ENCODE measurements at regions not wholly inside any gene's neighbourhood (a gene's known extent, or its start where the extent isn't known, plus 50 kb on each side); places are given as distances from the start of the nearest gene placed in this dataset.

DNA sequence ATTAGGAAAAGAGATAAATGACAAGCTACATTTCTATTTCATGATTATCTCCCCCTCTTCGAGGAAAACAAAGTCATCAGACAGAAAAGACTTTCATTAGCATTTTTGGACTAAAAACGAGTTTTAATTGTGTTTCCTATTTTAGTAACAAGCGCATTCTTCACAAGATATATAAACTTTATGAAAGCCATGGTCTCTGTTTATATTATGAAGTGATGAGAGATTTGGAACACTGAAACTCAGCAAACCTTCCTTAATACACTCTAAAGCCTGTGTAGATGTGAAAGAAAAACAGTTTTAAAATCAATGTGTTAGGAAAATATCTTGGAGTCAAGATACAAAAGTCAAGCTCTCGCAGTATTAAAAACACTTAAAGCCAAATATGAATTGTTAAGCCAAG, 539.1 kb downstream of the LRFN5 start:
- in situ Hi-C loops (cut with MboI; ENCODE audit: low pct_unique_long_range_greater_than_20kb, low sequenced_read_pairs): no loop called here
- DNase-seq: no peak

DNA sequence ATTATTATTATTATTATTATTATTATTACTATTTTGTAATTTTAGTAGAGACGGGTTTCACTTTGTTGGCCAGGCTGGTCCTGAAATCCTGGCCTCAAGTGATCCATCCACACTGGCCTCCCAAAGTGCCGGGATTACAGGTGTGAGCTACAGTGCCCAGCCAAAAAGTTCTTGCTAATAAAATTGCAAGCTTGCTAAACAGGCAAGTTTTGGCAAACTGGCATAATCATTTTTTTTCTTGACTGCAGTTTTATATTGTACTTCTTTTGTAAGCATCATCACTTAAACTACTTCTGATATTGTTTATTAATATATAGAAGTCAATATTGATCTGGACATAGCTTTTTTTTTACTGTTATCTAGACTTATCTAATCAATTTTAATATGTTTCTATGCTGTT, 536.4 kb downstream of the LRFN5 start:
- DNase-seq: no peak
- in situ Hi-C loops (cut with MboI; ENCODE audit: low pct_unique_long_range_greater_than_20kb, low sequenced_read_pairs): no loop called here

DNA sequence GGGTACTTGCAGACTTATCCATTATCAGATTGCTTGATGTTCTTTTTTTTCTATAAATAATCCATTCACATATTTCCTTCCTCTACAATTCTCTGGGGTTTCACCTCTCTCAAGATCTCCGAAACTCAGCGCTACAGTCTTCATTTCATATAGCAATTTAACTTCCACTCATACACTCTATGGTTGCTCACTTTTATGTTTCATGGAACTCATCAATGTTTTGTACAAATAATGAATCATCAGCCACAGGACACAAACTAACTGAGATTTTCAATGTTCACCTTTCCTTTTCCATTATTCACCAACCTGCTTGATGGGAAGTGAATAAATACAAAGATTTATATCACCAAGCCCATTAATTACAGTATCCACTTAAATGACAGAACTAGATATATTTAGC, 534.7 kb downstream of the LRFN5 start:
- DNase-seq: no peak
- in situ Hi-C loops (cut with MboI; ENCODE audit: low pct_unique_long_range_greater_than_20kb, low sequenced_read_pairs): no loop called here

- in situ Hi-C loops (cut with MboI; ENCODE audit: low pct_unique_long_range_greater_than_20kb, low sequenced_read_pairs): no loop called here
- no peak for DNase-seq
Observed at GRCh38 chr14:42140831-42141279, 534.2 kb downstream of the LRFN5 start.

DNA sequence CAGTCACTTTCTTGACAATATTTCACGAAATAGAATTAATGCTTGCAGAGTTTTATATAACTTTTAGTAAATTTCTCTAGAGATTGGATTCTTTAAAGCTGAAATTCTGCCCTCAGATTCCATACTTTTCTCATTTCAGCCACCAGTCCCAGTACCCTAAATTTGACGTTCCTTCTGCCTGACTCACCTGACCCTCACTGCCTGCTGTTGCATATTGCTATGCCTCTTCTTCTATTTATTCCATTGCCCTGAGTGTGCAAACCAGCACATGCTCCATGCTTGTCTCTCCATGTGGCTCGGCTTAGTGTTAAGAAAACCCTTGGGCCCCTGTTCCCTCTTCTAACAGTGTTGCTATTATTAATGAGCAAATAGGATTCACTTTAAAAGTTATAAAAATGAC, 533.3 kb downstream of the LRFN5 start:
- no peak for DNase-seq
- in situ Hi-C loops (cut with MboI; ENCODE audit: low pct_unique_long_range_greater_than_20kb, low sequenced_read_pairs): no loop called here

DNA sequence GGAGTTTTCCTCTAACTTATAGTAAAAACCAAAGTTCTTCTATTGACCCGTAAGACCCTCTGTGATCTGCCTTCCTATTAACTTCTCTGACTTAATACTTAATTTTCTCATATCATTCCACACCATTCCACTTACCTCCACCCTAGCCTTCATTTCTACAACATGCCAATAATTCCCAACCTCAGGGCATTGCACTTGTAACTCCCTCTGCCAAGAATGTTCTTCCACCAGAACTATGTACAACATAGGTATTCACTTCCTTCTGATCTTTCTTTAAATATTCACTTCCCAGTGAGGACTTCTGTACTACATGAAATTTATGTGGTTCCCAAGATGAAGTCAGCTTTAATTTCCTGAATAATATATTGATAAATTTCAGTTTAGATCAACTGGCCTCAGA, 531.7 kb downstream of the LRFN5 start:
- in situ Hi-C loops (cut with MboI; ENCODE audit: low pct_unique_long_range_greater_than_20kb, low sequenced_read_pairs): no loop called here
- DNase-seq: no peak

GRCh38 chr14:42130815-42131214, 524.1 kb downstream of the LRFN5 start:
- in situ Hi-C loops (cut with MboI; ENCODE audit: low pct_unique_long_range_greater_than_20kb, low sequenced_read_pairs): no loop called here
- no peak for DNase-seq

DNA sequence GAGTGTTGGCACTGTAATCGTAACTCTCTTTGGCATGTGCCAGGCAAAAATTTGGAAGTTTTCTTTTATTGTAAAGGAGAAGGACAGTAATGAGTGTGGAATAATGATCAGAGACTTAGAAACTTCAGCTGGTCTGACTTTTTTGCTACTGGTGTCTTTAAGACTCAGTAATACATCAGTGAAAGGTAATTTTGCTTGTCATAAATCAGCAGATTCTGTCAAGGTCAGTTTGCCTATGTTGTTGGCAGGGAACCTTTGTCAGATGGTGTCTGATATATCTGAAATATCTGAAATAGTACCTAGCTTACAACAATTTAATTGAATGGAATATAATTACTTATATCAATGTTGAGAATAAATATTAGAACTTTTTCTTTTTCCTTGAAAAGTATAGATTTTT, 516.9 kb downstream of the LRFN5 start:
- no peak for DNase-seq
- in situ Hi-C loops (cut with MboI; ENCODE audit: low pct_unique_long_range_greater_than_20kb, low sequenced_read_pairs): no loop called here

DNA sequence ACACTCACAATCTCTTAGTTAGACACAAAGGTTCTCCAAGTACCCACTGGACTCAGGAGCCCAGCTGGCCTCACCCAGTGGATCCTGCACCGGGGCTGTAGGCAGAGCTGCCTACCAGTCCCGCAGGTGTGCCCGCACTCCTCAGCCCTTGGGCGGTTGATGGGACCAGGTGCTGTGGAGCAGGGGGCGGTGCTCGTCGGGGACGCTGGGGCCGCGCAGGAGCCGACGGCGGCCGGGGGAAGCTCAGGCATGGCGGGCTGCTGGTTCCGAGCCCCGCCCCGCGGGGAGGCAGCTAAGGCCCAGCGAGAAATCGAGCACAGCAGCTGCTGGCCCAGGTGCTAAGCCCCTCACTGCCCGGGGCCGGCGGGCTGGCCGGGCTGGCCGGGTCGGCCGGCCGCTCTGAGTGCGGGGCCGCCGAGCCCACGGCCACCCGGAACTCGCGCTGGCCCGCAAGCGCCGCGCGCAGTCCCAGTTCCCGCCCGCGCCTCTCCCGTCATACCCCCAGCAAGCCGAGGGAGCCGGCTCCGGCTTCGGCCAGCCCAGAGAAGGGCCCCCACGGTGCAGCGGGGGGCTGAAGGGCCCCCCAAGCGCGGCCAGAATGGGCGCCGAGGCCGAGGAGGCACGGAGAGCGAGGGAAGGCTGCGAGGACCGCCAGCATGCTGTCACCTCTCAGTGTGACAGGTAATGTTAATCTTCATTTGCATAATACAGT, 506.8 kb downstream of the LRFN5 start:
- DNase-seq: no peak
- in situ Hi-C loops (cut with MboI; ENCODE audit: low pct_unique_long_range_greater_than_20kb, low sequenced_read_pairs): no loop called here

DNA sequence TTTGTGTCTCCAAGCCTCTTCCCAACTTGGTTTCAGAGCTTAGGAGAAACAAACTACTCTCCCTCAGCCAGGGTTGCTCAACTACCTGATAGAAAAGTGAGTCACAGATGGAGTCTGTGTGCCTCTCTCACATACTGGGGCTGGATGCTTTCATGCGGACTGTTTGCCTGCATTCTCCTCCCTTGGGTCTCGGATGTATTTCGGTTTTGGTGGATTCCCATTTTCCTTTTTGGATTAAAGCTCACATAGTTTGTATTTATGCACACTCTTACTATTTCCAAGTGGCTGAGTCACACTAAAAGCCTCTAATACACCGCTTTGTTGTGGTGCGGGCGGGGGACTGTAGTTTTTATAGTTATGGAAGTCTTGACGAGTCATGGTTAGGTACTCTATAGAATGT, 505.4 kb downstream of the LRFN5 start:
- in situ Hi-C loops (cut with MboI; ENCODE audit: low pct_unique_long_range_greater_than_20kb, low sequenced_read_pairs): no loop called here
- DNase-seq: no peak

- in situ Hi-C loops (cut with MboI; ENCODE audit: low pct_unique_long_range_greater_than_20kb, low sequenced_read_pairs): no loop called here
Observed at GRCh38 chr14:42111355-42111754, 504.7 kb downstream of the LRFN5 start.

GRCh38 chr14:42110167-42110566, 503.5 kb downstream of the LRFN5 start:
- in situ Hi-C loops (cut with MboI; ENCODE audit: low pct_unique_long_range_greater_than_20kb, low sequenced_read_pairs): no loop called here
- DNase-seq: peak; percentile 33

More at GRCh38 chr14:42111355-42111754, 504.7 kb downstream of the LRFN5 start:
- no peak for DNase-seq

- DNase-seq: no peak
Observed at GRCh38 chr14:42095155-42095554, 488.5 kb downstream of the LRFN5 start.

DNA sequence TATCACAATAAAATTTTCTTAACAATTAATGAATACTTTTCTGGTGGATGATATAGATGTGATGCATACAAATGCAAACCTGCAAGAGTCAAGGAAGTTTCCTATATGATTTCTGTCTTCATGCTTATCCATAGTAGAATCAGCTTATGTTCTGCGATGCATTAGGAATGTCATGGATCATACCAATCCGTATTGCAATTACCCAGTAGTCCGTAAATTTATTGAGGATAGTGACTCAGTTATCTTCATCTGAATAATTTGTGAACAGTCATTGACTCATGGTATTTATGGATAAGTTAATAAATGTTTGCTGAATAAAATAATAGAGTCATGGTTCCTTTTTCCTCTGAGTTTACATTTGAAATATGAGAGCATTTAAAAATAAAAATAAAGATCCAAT, 483.4 kb downstream of the LRFN5 start:
- in situ Hi-C loops (cut with MboI; ENCODE audit: low pct_unique_long_range_greater_than_20kb, low sequenced_read_pairs): no loop called here
- DNase-seq: no peak

More at GRCh38 chr14:42095155-42095554, 488.5 kb downstream of the LRFN5 start:
- in situ Hi-C loops (cut with MboI; ENCODE audit: low pct_unique_long_range_greater_than_20kb, low sequenced_read_pairs): no loop called here

DNA sequence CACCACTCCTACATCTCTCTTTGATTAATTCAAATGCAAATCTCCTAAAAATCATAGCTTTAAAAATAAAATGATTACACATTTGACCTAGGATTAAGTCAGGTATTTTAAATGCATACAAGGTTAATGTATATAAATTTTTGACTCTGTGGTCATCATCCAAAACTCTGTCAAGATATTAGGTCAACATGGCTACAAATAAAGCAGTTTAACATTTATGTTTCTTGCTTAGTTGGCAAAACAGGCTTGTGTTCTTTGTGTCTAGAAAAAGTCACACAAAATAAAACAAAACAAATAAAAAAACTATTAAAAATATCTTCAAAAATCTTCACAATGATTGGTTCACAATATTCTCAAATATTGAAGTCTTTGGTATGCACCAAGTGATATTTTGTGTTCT, 473.2 kb downstream of the LRFN5 start:
- no peak for DNase-seq
- in situ Hi-C loops (cut with MboI; ENCODE audit: low pct_unique_long_range_greater_than_20kb, low sequenced_read_pairs): no loop called here

DNA sequence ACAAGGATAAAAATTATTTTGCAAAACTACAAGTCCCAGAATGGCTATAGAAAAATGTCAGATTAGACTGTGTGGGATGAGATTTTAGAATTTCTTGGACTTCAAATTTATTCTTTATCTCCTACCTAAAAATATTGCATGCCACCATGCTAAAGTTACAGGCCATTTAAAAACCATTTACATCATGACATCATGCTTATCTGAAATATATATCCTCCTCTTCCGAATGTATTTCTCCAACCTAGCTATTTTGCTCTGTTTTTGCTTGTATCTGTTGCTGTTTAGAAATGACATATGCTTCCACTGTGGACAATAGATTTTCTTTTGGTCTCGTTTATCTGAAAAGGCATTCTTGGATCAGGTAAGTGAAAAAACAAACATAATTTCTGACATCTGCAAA, 471.7 kb downstream of the LRFN5 start:
- DNase-seq: no peak
- in situ Hi-C loops (cut with MboI; ENCODE audit: low pct_unique_long_range_greater_than_20kb, low sequenced_read_pairs): no loop called here

DNA sequence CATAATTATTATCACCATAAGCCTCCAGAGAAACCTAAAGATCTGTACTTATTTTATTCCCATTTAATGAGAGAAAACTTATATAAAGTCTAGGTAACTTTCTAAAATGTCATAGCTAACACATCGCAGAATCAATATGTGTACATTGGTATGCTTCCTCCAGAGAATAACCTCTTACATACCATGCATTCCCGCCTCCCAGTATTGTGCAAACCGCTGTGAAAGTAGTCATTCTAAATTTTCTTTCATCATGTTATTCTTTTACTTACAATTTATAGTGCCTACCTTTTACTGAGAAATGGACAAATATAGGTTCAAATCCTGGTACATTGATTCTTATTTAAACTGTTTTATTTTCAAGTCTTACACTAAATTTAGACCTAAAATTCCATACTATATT, 463.4 kb downstream of the LRFN5 start:
- DNase-seq: no peak
- in situ Hi-C loops (cut with MboI; ENCODE audit: low pct_unique_long_range_greater_than_20kb, low sequenced_read_pairs): no loop called here

DNA sequence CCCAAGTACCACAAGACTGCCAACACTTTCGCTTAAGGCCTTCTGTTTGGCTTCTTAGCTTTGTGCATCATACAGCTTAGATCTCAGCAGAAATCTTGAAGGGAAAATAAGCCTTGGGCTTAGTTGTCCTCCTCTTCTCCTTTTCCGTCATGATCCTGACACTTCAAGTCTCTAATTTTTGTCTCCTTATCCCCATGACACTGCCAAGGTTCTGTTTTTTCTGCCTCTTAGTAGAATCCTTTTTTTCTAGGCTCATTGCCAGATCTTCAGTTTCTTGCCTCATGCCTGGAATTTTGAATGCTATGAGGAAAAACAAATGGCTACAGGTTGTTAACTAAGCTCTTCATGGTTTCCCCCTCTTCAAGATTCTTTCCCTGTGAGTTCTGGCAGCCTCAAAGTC, 450.4 kb downstream of the LRFN5 start:
- DNase-seq: no peak
- in situ Hi-C loops (cut with MboI; ENCODE audit: low pct_unique_long_range_greater_than_20kb, low sequenced_read_pairs): no loop called here

- in situ Hi-C loops (cut with MboI; ENCODE audit: low pct_unique_long_range_greater_than_20kb, low sequenced_read_pairs): no loop called here
- DNase-seq: peak; percentile 67
Observed at GRCh38 chr14:42047421-42048055, 440.9 kb downstream of the LRFN5 start.

DNA sequence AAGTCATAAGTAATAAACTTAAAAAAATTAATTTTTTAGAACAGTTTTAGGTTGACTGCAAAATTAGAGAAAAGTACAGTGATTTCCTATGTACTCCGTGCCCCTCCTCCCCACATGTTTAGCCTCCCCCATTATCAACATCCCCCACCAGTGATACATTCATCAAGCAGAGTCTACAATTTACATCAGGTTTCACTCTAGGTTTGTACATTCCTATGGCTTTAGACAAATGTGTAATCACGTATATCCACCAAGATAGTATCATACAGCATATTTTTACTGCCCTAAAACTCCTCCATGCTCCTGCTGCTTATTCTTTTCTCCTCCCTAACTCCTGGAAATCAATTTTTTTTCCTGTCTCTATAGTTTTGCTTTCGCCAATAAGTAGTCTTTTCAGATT, 438.7 kb downstream of the LRFN5 start:
- DNase-seq: no peak
- in situ Hi-C loops (cut with MboI; ENCODE audit: low pct_unique_long_range_greater_than_20kb, low sequenced_read_pairs): no loop called here

DNA sequence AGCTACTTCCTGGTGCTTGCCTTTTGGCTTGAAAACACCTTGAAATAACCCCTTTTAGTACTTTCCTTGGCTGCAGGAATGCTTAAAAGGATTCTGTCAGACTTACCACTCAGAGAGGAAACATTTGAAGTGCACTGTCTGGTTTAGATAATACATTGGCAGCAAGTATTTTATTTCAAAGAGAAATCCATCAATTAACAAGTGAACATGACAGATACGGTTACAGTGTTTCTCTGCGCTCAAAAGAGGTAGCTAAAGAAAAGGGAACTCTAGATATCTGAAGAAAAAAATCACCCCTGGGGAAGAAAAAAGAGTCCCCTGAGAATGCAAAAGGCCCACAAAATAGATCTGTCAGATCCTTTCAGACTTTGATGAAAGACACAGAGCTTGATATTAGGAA, 421.9 kb downstream of the LRFN5 start:
- no peak for DNase-seq
- in situ Hi-C loops (cut with MboI; ENCODE audit: low pct_unique_long_range_greater_than_20kb, low sequenced_read_pairs): no loop called here
